Dendritic cell treated with granulocyte-macrophage colony-stimulating factor and Interleukin-4, amounts not matched to agents 40 ng/mL and 50 ng/mL, for 4 days (primary cell): ENCODE measurements at regions not wholly inside any gene's neighbourhood (a gene's known extent, or its start where the extent isn't known, plus 50 kb on each side); places are given as distances from the start of the nearest gene placed in this dataset.
"Not testable (repeated sequence)": the region's sequence is repeated elsewhere in the genome, so short reads cannot be mapped to it uniquely, and the experiment has no call there.

Experiments used
- H3K27ac Mint-ChIP-seq: one replicate; pipeline ENCODE4 v1.8.0; 2022; ENCODE audit warnings: mild to moderate bottlenecking, mixed read lengths
- H3K27me3 Mint-ChIP-seq: one replicate; pipeline ENCODE4 v1.8.0; 2022; ENCODE audit warnings: mild to moderate bottlenecking, mixed read lengths
- H3K36me3 Mint-ChIP-seq: one replicate; pipeline ENCODE4 v1.8.0; 2022; ENCODE audit warnings: low read depth, mixed read lengths
- H3K4me1 Mint-ChIP-seq: one replicate; pipeline ENCODE4 v1.8.0; 2022; ENCODE audit warnings: low read depth, mixed read lengths
- H3K4me3 Mint-ChIP-seq: one replicate; pipeline ENCODE4 v1.8.0; 2022; ENCODE audit warnings: mild to moderate bottlenecking, moderate library complexity, mixed read lengths
- H3K9me3 Mint-ChIP-seq: one replicate; pipeline ENCODE4 v1.8.0; 2022; ENCODE audit warnings: mixed read lengths
- intact Hi-C: fragments of 100-400 bp; cut with micrococcal nuclease; formaldehyde crosslinking; loops from one replicate; pipeline ENCODE4 v1.15.0; 2022

- no peaks in the 10 kb centered on the region for H3K36me3 Mint-ChIP-seq
- H3K4me3 Mint-ChIP-seq = no peak overlapping the region
- no peaks in the 10 kb centered on the region for H3K4me1 Mint-ChIP-seq
- no peaks in the 10 kb centered on the region for H3K9me3 Mint-ChIP-seq
- peaks cover 4% of the 10 kb centered on the region for H3K27me3 Mint-ChIP-seq
- no peak overlapping the region for H3K27ac Mint-ChIP-seq
- intact Hi-C loops = no loop called here
Observed at GRCh38 chr22:49352361-49353169, 475.1 kb downstream of the BRD1 start.

DNA sequence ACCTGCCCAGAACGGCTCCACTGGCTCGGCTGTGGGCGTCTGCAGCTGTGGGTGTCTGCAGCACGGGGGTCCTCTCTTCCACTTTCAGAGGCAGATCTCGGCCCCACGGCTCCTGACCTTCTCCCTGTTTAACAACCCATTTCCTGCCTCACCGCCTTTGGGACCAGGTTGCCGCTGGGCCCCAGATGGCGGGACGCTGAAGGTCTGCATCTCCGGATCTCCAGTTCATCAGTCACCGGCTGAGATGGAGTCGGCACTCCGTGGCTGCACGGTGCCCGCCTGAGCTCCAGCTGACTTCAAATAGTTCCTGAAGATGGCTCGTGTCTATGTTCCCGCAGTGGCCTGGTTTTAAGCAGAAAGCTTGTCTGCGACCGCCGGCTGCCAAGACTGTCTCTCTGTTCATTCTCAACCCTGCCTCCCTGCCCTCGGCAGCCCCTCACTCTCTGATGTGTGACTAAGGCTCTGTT is 475.9 kb downstream of the BRD1 start:
- Mint-ChIP-seq H3K27ac (no peak overlapping the region), H3K27me3 (peaks cover 4% of the 10 kb centered on the region)
- intact Hi-C loops = no loop called here

GRCh38 chr22:49350441-49351121 is 477.1 kb downstream of the BRD1 start:
- intact Hi-C loops = no loop called here
- Mint-ChIP-seq H3K27ac (no peak overlapping the region), H3K4me3 (no peak overlapping the region), H3K27me3 (peaks cover 4% of the 10 kb centered on the region), H3K36me3 (no peaks in the 10 kb centered on the region), H3K4me1 (no peaks in the 10 kb centered on the region), H3K9me3 (no peaks in the 10 kb centered on the region)

More for the DNA sequence above, 475.9 kb downstream of the BRD1 start:
- Mint-ChIP-seq H3K4me3 (no peak overlapping the region), H3K4me1 (no peaks in the 10 kb centered on the region), H3K36me3 (no peaks in the 10 kb centered on the region), H3K9me3 (no peaks in the 10 kb centered on the region)

GRCh38 chr22:49349841-49350381 is 477.8 kb downstream of the BRD1 start:
- Mint-ChIP-seq H3K9me3 (no peaks in the 10 kb centered on the region), H3K27me3 (peaks cover 2% of the 10 kb centered on the region), H3K27ac (no peak overlapping the region), H3K36me3 (no peaks in the 10 kb centered on the region), H3K4me1 (no peaks in the 10 kb centered on the region), H3K4me3 (no peak overlapping the region)
- intact Hi-C loops = no loop called here

GRCh38 chr22:49349181-49349835 is 478.4 kb downstream of the BRD1 start:
- Mint-ChIP-seq H3K27ac (no peak overlapping the region), H3K4me1 (no peaks in the 10 kb centered on the region), H3K27me3 (no peaks in the 10 kb centered on the region), H3K9me3 (no peaks in the 10 kb centered on the region), H3K4me3 (no peak overlapping the region), H3K36me3 (no peaks in the 10 kb centered on the region)
- intact Hi-C loops = no loop called here

DNA sequence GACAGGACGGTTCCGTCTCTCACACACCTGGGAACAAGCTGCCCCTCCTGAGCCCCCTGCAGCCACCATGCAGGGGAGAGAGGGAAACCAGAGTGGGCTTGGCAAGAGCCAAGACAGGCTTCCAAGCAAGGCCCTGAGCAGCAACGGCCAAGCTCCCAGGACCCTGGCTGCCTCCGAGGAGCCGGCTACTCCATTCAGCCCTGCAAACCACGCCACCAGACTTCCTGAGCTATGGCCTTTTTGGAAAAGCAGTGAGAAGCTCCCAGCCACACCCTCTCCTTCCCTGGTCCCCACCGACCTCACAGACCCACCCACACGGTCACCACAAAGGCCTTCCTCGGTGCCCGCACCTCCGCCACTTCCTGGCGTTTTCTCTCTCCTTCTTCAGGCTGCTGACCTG is 479.0 kb downstream of the BRD1 start:
- intact Hi-C loops = no loop called here
- H3K27ac Mint-ChIP-seq = no peak overlapping the region
- H3K4me3 Mint-ChIP-seq = no peak overlapping the region
- peaks cover 1% of the 10 kb centered on the region for H3K27me3 Mint-ChIP-seq
- no peaks in the 10 kb centered on the region for H3K4me1 Mint-ChIP-seq
- no peaks in the 10 kb centered on the region for H3K36me3 Mint-ChIP-seq
- no peaks in the 10 kb centered on the region for H3K9me3 Mint-ChIP-seq

DNA sequence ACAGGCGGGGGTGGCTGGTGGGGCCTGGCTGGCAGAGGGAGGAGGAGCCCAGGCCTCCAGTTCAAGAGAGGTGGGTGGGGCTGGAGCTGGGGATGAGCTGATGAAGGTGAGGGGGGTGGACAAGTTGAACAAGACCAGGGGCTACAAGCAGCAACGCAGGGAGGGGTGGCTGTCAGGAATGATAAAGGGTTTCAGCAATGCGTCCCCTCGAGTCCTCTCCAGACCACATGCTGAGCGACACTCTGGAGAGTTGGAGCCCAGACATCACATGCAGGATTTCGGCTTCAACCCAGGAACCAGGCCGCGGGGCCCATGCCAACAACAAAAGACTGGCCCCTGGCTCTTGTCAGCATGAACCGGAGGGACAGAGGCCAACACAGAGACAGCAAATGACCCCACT is 480.3 kb downstream of the BRD1 start:
- Mint-ChIP-seq H3K9me3 (no peaks in the 10 kb centered on the region), H3K27me3 (peaks cover 3% of the 10 kb centered on the region), H3K4me3 (no peak overlapping the region), H3K27ac (no peak overlapping the region), H3K36me3 (no peaks in the 10 kb centered on the region), H3K4me1 (no peaks in the 10 kb centered on the region)
- intact Hi-C loops = no loop called here

GRCh38 chr22:49345896-49346295 is 481.8 kb downstream of the BRD1 start:
- no peaks in the 10 kb centered on the region for H3K4me1 Mint-ChIP-seq
- H3K4me3 Mint-ChIP-seq = no peak overlapping the region
- intact Hi-C loops = no loop called here
- H3K9me3 Mint-ChIP-seq = no peaks in the 10 kb centered on the region
- peaks cover 3% of the 10 kb centered on the region for H3K27me3 Mint-ChIP-seq
- no peaks in the 10 kb centered on the region for H3K36me3 Mint-ChIP-seq
- H3K27ac Mint-ChIP-seq = no peak overlapping the region

DNA sequence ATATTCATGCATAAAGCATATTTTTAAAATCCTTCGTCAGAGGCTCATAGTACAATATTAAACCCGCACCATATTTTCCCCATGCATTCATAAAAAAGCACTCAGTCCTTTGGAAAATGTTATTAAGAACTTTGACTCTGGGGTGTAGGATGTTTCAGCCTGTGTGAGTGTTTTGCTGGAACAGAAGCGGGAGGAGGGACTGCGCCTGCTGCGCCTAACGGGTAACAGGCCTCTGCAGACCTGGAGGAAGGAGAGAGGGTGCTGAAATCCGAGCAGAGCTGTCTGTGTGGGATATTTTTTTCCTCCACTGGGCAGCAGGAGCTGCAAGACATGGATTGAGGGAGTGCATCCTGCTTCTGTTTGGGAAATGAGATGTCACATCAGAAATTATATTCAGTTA is 483.0 kb downstream of the BRD1 start:
- Mint-ChIP-seq H3K27ac (no peak overlapping the region), H3K4me1 (no peaks in the 10 kb centered on the region), H3K36me3 (no peaks in the 10 kb centered on the region), H3K4me3 (no peak overlapping the region), H3K27me3 (peaks cover 6% of the 10 kb centered on the region), H3K9me3 (no peaks in the 10 kb centered on the region)
- intact Hi-C loops = no loop called here

- H3K27ac Mint-ChIP-seq = no peak overlapping the region
- H3K9me3 Mint-ChIP-seq = no peaks in the 10 kb centered on the region
- no peaks in the 10 kb centered on the region for H3K36me3 Mint-ChIP-seq
- no peaks in the 10 kb centered on the region for H3K4me1 Mint-ChIP-seq
- H3K4me3 Mint-ChIP-seq = no peak overlapping the region
- intact Hi-C loops = no loop called here
- peaks cover 6% of the 10 kb centered on the region for H3K27me3 Mint-ChIP-seq
Observed at GRCh38 chr22:49344161-49344560, 483.5 kb downstream of the BRD1 start.

GRCh38 chr22:49340406-49340805 is 487.3 kb downstream of the BRD1 start:
- Mint-ChIP-seq H3K27ac (no peak overlapping the region), H3K4me1 (no peaks in the 10 kb centered on the region), H3K4me3 (no peak overlapping the region), H3K27me3 (peaks cover 6% of the 10 kb centered on the region), H3K9me3 (no peaks in the 10 kb centered on the region), H3K36me3 (no peaks in the 10 kb centered on the region)
- intact Hi-C loops = no loop called here

GRCh38 chr22:49336483-49336882 is 491.2 kb downstream of the BRD1 start:
- not testable (repeated sequence) for H3K4me1 Mint-ChIP-seq, H3K27ac Mint-ChIP-seq, H3K27me3 Mint-ChIP-seq

DNA sequence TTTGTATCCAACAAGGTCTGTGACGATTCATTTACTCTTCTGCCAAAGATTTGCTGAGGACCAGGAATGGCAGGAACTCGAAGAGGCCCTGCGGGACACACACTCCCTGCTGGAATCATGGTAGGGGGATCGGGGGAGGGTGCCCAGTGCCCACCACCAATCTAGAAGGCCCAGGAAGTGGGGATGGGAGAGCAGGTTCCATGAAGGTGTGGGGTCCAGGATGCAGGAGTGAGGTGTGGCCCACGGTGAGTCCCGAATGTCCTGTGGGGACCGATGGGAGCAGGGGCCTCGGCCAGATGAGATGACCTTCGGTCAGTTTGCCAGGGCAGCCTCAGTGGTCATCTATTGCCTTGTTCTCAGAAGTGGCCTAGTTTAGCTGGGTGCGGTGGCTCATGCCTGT is 492.7 kb downstream of the BRD1 start:
- Mint-ChIP-seq H3K27ac (no peak overlapping the region), H3K4me3 (no peak overlapping the region)
- intact Hi-C loops = no loop called here

More at GRCh38 chr22:49336483-49336882, 491.2 kb downstream of the BRD1 start:
- H3K9me3 Mint-ChIP-seq, H3K36me3 Mint-ChIP-seq, intact Hi-C loops, H3K4me3 Mint-ChIP-seq: not testable (repeated sequence)

DNA sequence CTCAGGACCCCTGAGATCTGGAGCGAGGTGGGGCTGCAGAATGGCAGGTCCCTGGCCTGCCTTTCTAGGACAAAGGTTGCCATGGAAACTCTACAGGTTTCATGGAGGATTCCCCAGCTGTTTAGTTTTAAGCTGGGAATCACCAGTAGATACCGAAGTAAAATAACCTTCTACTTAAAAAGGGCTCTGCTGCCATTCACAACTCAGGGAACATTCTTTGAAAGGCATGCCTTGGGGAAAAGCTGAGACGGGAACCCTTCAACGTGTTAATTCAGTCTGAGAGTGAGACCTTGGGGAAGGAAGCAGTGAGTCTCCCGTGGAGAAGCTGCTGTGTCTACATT is 493.3 kb downstream of the BRD1 start:
- H3K4me3 Mint-ChIP-seq = no peak overlapping the region
- H3K36me3 Mint-ChIP-seq = no peaks in the 10 kb centered on the region
- intact Hi-C loops = no loop called here
- peaks cover 1% of the 10 kb centered on the region for H3K27me3 Mint-ChIP-seq
- no peak overlapping the region for H3K27ac Mint-ChIP-seq
- no peaks in the 10 kb centered on the region for H3K4me1 Mint-ChIP-seq
- H3K9me3 Mint-ChIP-seq = no peaks in the 10 kb centered on the region

More for the DNA sequence above, 492.7 kb downstream of the BRD1 start:
- Mint-ChIP-seq H3K9me3 (no peaks in the 10 kb centered on the region), H3K36me3 (no peaks in the 10 kb centered on the region), H3K27me3 (peaks cover 1% of the 10 kb centered on the region), H3K4me1 (no peaks in the 10 kb centered on the region)
